ENCODE measurements at regions not wholly inside any gene's neighbourhood (a gene's known extent, or its start where the extent isn't known, plus 50 kb on each side); places are given as distances from the start of the nearest gene placed in this dataset.
"Not testable (repeated sequence)": the region's sequence is repeated elsewhere in the genome, so short reads cannot be mapped to it uniquely, and the experiment has no call there.

DNA sequence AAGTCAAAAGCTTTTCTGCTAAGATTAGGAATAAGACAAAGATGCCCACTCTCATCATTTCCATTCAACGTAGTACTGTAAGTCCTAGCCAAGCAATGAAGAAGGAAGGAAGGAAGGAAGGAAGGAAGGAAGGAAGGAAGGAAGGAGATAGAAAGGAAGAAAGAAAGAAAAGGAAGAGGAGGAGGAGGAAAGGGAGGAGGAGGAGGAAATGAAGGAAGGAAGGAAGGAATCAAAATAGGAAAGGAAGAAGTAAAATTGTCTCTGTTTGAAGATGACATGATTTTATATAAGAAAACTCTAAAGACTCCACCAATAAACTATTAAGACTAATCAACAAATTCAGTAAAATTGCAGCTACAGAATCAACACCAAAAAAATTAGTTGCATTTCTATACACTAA is 66.0 kb upstream of the DHRS4 start:
- H3K27me3 ChIP-seq (ENCODE audit: control insufficient read depth, insufficient read depth, low read length) = no peaks in the 10 kb centered on the region
- no peaks in the 10 kb centered on the region for H3K36me3 ChIP-seq (replicated peaks; ENCODE audit: control insufficient read depth, insufficient read depth, low read length)
- no peak for DNase-seq
- H3K4me3 ChIP-seq (ENCODE audit: insufficient read depth, low read depth, low read length) = no peak overlapping the region

- not testable (repeated sequence) for H3K27me3 ChIP-seq (ENCODE audit: control insufficient read depth, insufficient read depth, low read length); DNase-seq; H3K4me3 ChIP-seq (ENCODE audit: insufficient read depth, low read depth, low read length); H3K36me3 ChIP-seq (replicated peaks; ENCODE audit: control insufficient read depth, insufficient read depth, low read length)
Observed at GRCh38 chr14:23891717-23892116, 61.9 kb upstream of the DHRS4 start.

DNA sequence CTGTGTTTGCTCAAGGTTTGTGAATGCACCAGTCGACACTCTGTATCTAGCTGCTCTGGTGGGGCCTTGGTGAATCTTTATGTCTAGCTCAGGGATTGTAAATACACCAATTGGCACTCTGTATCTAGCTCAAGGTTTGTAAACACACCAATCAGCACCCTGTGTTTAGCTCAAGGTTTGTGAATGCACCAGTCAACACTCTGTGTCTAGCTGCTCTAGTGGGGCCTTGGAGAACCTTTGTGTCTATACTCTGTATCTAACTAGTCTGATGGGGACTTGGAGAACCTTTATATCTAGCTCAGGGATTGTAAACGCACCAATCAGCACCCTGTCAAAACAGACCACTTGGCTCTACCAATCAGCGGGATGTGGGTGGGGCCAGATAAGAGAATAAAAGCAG is 61.3 kb upstream of the DHRS4 start:
- H3K36me3 ChIP-seq (replicated peaks; ENCODE audit: control insufficient read depth, insufficient read depth, low read length); H3K4me3 ChIP-seq (ENCODE audit: insufficient read depth, low read depth, low read length); H3K27me3 ChIP-seq (ENCODE audit: control insufficient read depth, insufficient read depth, low read length); DNase-seq: not testable (repeated sequence)

- Histone ChIP-seq H3K27me3 (ENCODE audit: control insufficient read depth, insufficient read depth, low read length) (no peaks in the 10 kb centered on the region), H3K4me3 (ENCODE audit: insufficient read depth, low read depth, low read length) (no peak overlapping the region), H3K36me3 (replicated peaks; ENCODE audit: control insufficient read depth, insufficient read depth, low read length) (no peaks in the 10 kb centered on the region)
- DNase-seq = no peak
Observed at GRCh38 chr14:23894362-23895052, 59.1 kb upstream of the DHRS4 start.

DNA sequence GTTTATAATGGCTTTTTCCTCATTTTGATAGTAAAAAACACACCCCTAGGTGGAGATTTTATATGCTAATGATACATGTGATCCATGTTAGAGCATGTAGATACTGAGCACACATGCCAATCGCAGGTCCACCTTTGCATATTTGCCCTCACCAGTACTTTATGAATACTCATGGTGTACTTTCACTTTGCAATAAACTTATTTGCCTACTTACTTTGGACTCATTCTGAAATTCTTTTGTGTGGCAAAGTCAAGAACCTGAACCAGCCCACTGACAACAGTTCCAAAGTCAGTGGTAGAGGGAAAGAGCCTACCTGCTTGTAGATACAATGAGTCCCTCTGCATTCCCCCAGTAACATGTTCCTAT is 58.5 kb upstream of the DHRS4 start:
- Histone ChIP-seq H3K27me3 (ENCODE audit: control insufficient read depth, insufficient read depth, low read length) (no peaks in the 10 kb centered on the region), H3K36me3 (replicated peaks; ENCODE audit: control insufficient read depth, insufficient read depth, low read length) (no peaks in the 10 kb centered on the region), H3K4me3 (ENCODE audit: insufficient read depth, low read depth, low read length) (no peak overlapping the region)
- no peak for DNase-seq

GRCh38 chr14:23895480-23895879 is 58.1 kb upstream of the DHRS4 start:
- H3K27me3 ChIP-seq (ENCODE audit: control insufficient read depth, insufficient read depth, low read length) = no peaks in the 10 kb centered on the region
- peak; percentile 31 for DNase-seq
- H3K4me3 ChIP-seq (ENCODE audit: insufficient read depth, low read depth, low read length) = no peak overlapping the region

DNA sequence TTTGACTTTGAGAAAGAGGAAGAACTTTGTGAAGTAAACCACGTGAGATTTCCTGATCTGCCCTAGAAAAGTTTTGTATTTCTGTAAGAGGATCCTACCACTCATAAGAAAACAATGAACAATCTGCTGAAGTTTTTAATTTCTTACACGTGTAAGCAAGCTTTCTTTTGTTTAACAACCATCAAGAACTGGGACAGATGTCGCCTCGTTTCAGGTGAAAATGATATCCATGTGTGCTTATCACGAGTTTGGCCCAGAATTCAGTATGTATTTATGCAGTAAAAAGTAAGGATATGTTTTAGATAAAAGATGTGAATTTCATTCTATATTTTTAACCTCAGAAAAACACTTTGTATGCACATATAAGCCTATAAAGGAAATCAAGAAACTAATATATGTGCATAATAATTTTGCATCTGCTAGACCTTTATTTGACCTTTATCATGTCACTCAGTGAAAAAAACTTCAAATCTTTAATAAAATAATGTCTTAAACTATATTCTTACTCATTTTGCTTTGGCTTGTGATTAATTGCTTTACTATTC is 56.9 kb upstream of the DHRS4 start:
- no peak for DNase-seq
- no peak overlapping the region for H3K4me3 ChIP-seq (ENCODE audit: insufficient read depth, low read depth, low read length)
- no peaks in the 10 kb centered on the region for H3K36me3 ChIP-seq (replicated peaks; ENCODE audit: control insufficient read depth, insufficient read depth, low read length)
- H3K27me3 ChIP-seq (ENCODE audit: control insufficient read depth, insufficient read depth, low read length) = no peaks in the 10 kb centered on the region

More at GRCh38 chr14:23895480-23895879, 58.1 kb upstream of the DHRS4 start:
- H3K36me3 ChIP-seq (replicated peaks; ENCODE audit: control insufficient read depth, insufficient read depth, low read length) = no peaks in the 10 kb centered on the region

GRCh38 chr14:23897291-23897690 is 56.3 kb upstream of the DHRS4 start:
- not testable (repeated sequence) for H3K36me3 ChIP-seq (replicated peaks; ENCODE audit: control insufficient read depth, insufficient read depth, low read length); H3K27me3 ChIP-seq (ENCODE audit: control insufficient read depth, insufficient read depth, low read length); H3K4me3 ChIP-seq (ENCODE audit: insufficient read depth, low read depth, low read length); DNase-seq

DNA sequence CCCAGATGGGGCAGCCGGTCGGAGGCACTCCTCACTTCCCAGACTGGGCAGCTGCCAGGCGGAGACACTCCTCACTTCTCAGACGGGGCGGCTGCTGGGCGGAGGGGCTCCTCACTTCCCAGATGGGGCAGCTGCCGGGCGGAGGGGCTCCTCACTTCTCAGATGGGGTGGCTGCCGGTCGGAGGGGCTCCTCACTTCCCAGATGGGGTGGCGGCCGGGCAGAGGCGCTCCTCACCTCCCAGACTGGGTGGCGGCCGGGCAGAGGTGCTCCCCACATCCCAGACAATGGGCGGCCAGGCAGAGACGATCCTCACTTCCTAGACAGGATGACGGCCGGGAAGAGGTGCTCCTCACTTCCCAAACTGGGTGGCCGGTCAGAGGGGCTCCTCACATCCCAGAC is 55.2 kb upstream of the DHRS4 start:
- not testable (repeated sequence) for DNase-seq; H3K27me3 ChIP-seq (ENCODE audit: control insufficient read depth, insufficient read depth, low read length); H3K4me3 ChIP-seq (ENCODE audit: insufficient read depth, low read depth, low read length); H3K36me3 ChIP-seq (replicated peaks; ENCODE audit: control insufficient read depth, insufficient read depth, low read length)

DNA sequence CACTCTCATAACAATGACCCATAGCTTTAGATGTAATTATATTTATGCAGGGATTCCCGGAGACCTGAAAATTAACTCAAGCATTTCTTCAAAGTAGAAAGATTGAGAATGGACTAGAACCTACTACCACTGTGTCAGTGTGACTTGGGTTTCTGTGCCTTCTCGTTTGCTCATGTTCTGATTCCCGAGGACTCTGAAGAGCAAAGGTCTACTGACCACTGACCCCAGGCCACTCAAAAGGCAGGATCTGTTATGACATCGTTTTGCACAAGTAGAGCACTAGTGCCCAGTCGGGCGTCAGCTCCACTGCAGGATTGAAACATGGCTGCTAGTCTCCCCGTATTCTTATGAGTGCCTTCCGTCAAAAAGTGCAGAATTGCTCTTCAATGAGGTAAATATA is 53.8 kb upstream of the DHRS4 start:
- Histone ChIP-seq H3K27me3 (ENCODE audit: control insufficient read depth, insufficient read depth, low read length) (no peaks in the 10 kb centered on the region), H3K4me3 (ENCODE audit: insufficient read depth, low read depth, low read length) (no peak overlapping the region), H3K36me3 (replicated peaks; ENCODE audit: control insufficient read depth, insufficient read depth, low read length) (no peaks in the 10 kb centered on the region)
- DNase-seq = no peak

DNA sequence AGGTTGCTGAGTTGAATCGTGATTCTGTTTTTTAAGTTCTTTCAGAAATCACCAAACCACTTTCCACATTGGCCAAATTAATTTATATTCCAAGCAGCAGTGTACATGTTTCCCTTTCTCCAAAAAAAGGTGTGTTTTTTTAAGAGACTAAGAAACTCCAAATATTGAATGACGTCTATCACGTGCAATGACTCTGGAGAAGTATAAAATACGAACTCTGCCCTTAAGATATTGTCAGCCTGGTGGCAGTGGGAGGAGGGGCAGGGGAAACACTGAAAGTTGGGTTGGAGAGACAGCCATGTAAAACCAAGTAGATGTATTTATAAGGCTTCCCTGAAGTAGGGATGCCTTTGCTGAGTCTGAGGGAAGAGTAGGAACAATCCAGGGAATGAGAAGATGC is 50.1 kb upstream of the DHRS4 start:
- Histone ChIP-seq H3K27me3 (ENCODE audit: control insufficient read depth, insufficient read depth, low read length) (no peaks in the 10 kb centered on the region), H3K4me3 (ENCODE audit: insufficient read depth, low read depth, low read length) (no peak overlapping the region), H3K36me3 (replicated peaks; ENCODE audit: control insufficient read depth, insufficient read depth, low read length) (no peaks in the 10 kb centered on the region)
- DNase-seq = no peak

Measured in H7 (cell line).